Activated B cell treated with CpG ODN at 0.5 μM for 24 hours (primary cell): ENCODE measurements at regions not wholly inside any gene's neighbourhood (a gene's known extent, or its start where the extent isn't known, plus 50 kb on each side); places are given as distances from the start of the nearest gene placed in this dataset.

Experiments used
- ATAC-seq: fragments of 200-7000 bp; cut with Tn5 transposase; one replicate; pipeline ENCODE4 v1.10.0; 2021; ENCODE audit warnings: low read depth, mild to moderate bottlenecking, moderate library complexity
- CTCF ChIA-PET: fragments of 350-600 bp; sonication (Branson Sonifier 250); formaldehyde crosslinking; loops from one replicate; lab custom pipeline; 2021; ENCODE audit warnings: antibody characterized with exemption; lab: Charles Lee
- POLR2A ChIA-PET: fragments of 350-600 bp; sonication (Branson Sonifier 250); formaldehyde crosslinking; loops from one replicate; lab custom pipeline; 2021; ENCODE audit warnings: antibody characterized with exemption; lab: Charles Lee
- DNase-seq: peaks from one replicate; pipeline ENCODE4 v3.0.0; 2022
- H3K27ac Mint-ChIP-seq: one replicate; pipeline ENCODE4 v1.8.0; 2020; ENCODE audit warnings: mixed read lengths
- H3K27me3 Mint-ChIP-seq: one replicate; pipeline ENCODE4 v1.8.0; 2021; ENCODE audit warnings: mixed read lengths
- H3K36me3 Mint-ChIP-seq: one replicate; pipeline ENCODE4 v1.8.0; 2021; ENCODE audit warnings: low read depth, mixed read lengths
- H3K4me1 Mint-ChIP-seq: one replicate; pipeline ENCODE4 v1.8.0; 2021; ENCODE audit warnings: mixed read lengths
- H3K4me3 Mint-ChIP-seq: one replicate; pipeline ENCODE4 v1.8.0; 2020; ENCODE audit warnings: mild to moderate bottlenecking, mixed read lengths
- H3K9me3 Mint-ChIP-seq: one replicate; pipeline ENCODE4 v1.8.0; 2020; ENCODE audit warnings: mixed read lengths
- CTCF ChIP-seq: fragments of 200-600 bp; IDR thresholded peaks from one replicate; pipeline ENCODE4 v1.8.0; 2022; ENCODE audit warnings: antibody characterized with exemption, mild to moderate bottlenecking
- intact Hi-C: fragments of 100-400 bp; cut with micrococcal nuclease; formaldehyde crosslinking; loops from one replicate; pipeline ENCODE4 v1.15.1; 2024

GRCh38 chr4:100651499-100652175 lies 133.8 kb upstream of the EMCN start:
- H3K4me1 Mint-ChIP-seq, result no peaks in the 10 kb centered on the region

GRCh38 chr4:100649417-100649816 lies 131.6 kb upstream of the EMCN start:
- CTCF ChIA-PET, result no interaction called here
- H3K27ac Mint-ChIP-seq, result no peak overlapping the region
- TF ChIP-seq CTCF, result no peak
- DNase-seq (no peak), ATAC-seq (no peak)
- peaks cover 3% of the 10 kb centered on the region for H3K27me3 Mint-ChIP-seq
- no peak overlapping the region for H3K4me3 Mint-ChIP-seq
- no peaks in the 10 kb centered on the region for H3K36me3 Mint-ChIP-seq
- H3K9me3 Mint-ChIP-seq, result no peaks in the 10 kb centered on the region
- intact Hi-C loops, result no loop called here
- POLR2A ChIA-PET, result no interaction called here
- no peaks in the 10 kb centered on the region for H3K4me1 Mint-ChIP-seq

More at GRCh38 chr4:100651499-100652175, 133.8 kb upstream of the EMCN start:
- Mint-ChIP-seq H3K4me3 (no peak overlapping the region), H3K36me3 (no peaks in the 10 kb centered on the region), H3K9me3 (no peaks in the 10 kb centered on the region), H3K27ac (no peak overlapping the region), H3K27me3 (no peaks in the 10 kb centered on the region)
- intact Hi-C loops, result no loop called here
- POLR2A ChIA-PET, result no interaction called here
- ATAC-seq (no peak), DNase-seq (no peak)
- CTCF ChIA-PET, result no interaction called here
- no peak for TF ChIP-seq CTCF

- no peak overlapping the region for H3K27ac Mint-ChIP-seq
- H3K36me3 Mint-ChIP-seq, result no peaks in the 10 kb centered on the region
- no peak for ATAC-seq
- peaks cover 3% of the 10 kb centered on the region for H3K27me3 Mint-ChIP-seq
- H3K9me3 Mint-ChIP-seq, result no peaks in the 10 kb centered on the region
- H3K4me1 Mint-ChIP-seq, result no peaks in the 10 kb centered on the region
- no peak for TF ChIP-seq CTCF
- CTCF ChIA-PET, result no interaction called here
- POLR2A ChIA-PET, result no interaction called here
- no peak overlapping the region for H3K4me3 Mint-ChIP-seq
- no peak for DNase-seq
- intact Hi-C loops, result no loop called here
Measured at GRCh38 chr4:100644150-100644549, 126.3 kb upstream of the EMCN start.

GRCh38 chr4:100641336-100641735 lies 123.5 kb upstream of the EMCN start:
- Mint-ChIP-seq H3K9me3 (peaks cover 4% of the 10 kb centered on the region), H3K27ac (no peak overlapping the region), H3K27me3 (peaks cover 8% of the 10 kb centered on the region), H3K4me1 (no peaks in the 10 kb centered on the region), H3K4me3 (no peak overlapping the region), H3K36me3 (no peaks in the 10 kb centered on the region)
- ChIA-PET CTCF (no interaction called here), POLR2A (no interaction called here)
- ATAC-seq, result no peak
- TF ChIP-seq CTCF, result no peak
- DNase-seq, result no peak
- intact Hi-C loops, result no loop called here

GRCh38 chr4:100635899-100636298 lies 118.1 kb upstream of the EMCN start:
- H3K36me3 Mint-ChIP-seq, result no peaks in the 10 kb centered on the region
- intact Hi-C loops, result no loop called here
- no peaks in the 10 kb centered on the region for H3K4me1 Mint-ChIP-seq
- no peak overlapping the region for H3K27ac Mint-ChIP-seq
- DNase-seq (no peak), ATAC-seq (no peak)
- H3K27me3 Mint-ChIP-seq, result peaks cover 7% of the 10 kb centered on the region
- no peak for TF ChIP-seq CTCF
- no peak overlapping the region for H3K4me3 Mint-ChIP-seq
- ChIA-PET POLR2A (no interaction called here), CTCF (no interaction called here)
- peaks cover 4% of the 10 kb centered on the region for H3K9me3 Mint-ChIP-seq
